IPS DF 6.9 (cell line): ENCODE measurements at regions not wholly inside any gene's neighbourhood (a gene's known extent, or its start where the extent isn't known, plus 50 kb on each side); places are given as distances from the start of the nearest gene placed in this dataset.
"Not testable (repeated sequence)": the region's sequence is repeated elsewhere in the genome, so short reads cannot be mapped to it uniquely, and the experiment has no call there.

Source experiments
- DNase-seq: peaks from one replicate; pipeline ENCODE4 v3.0.0-alpha.2; 2013; ENCODE audit warnings: low read depth, low spot score
- H3K27ac ChIP-seq: one replicate; pipeline ENCODE4 v1.5.1; 2013; ENCODE audit warnings: low read length, control low read depth
- H3K27me3 ChIP-seq: 2 replicates; pipeline ENCODE4 v1.6.1; 2013; ENCODE audit warnings: mild to moderate bottlenecking, low read length; ENCODE audit not compliant: control insufficient read depth, insufficient read depth
- H3K36me3 ChIP-seq: 2 replicates; pipeline ENCODE4 v1.6.1; 2013; ENCODE audit warnings: low read length; ENCODE audit not compliant: control insufficient read depth, insufficient read depth
- H3K4me1 ChIP-seq: 2 replicates; pipeline ENCODE4 v1.6.1; 2013; ENCODE audit warnings: low read length; ENCODE audit not compliant: control insufficient read depth, insufficient read depth
- H3K4me3 ChIP-seq: 2 replicates; pipeline ENCODE4 v1.5.1; 2013; ENCODE audit warnings: mild to moderate bottlenecking, low read length
- H3K9me3 ChIP-seq: 2 replicates; pipeline ENCODE4 v1.6.1; 2013; ENCODE audit warnings: low read length, inconsistent platforms; ENCODE audit not compliant: control insufficient read depth, insufficient read depth
- WGBS: extraction: QIAGEN DNeasy Blood & Tissue Kit; methylation state at CpG from one replicate; pipeline ENCODE4 v1.1.7; 2013; ENCODE audit warnings: mixed read lengths, missing lambda C conversion rate; ENCODE audit not compliant: insufficient read length, insufficient coverage; 5-methylcytosine and 5-hydroxymethylcytosine counted together

DNA sequence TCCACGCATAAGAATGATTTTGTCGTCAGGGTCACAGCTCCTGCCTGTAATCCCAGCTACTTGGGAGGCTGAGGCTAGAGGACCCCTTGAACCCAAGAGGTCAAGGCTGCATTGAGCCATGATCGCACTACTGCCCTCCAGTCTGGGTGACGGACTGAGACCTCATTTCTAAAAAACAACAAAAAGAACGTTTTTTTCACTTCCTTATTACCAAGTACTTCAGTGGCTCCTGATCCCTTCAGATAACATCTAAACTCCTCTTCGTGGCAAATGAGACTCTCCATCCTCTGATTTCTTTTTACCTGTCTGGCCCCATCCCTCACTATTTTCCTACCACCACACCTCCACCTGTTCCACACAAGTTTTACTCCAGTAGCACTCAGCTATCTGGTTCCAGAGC lies 105.4 kb upstream of the TLK1 start:
- no CpG with 5 or more reads among the region's 6 CpGs for WGBS
- Histone ChIP-seq H3K9me3 (no peaks in the 10 kb centered on the region), H3K36me3 (no peaks in the 10 kb centered on the region), H3K27me3 (no peaks in the 10 kb centered on the region), H3K4me1 (no peaks in the 10 kb centered on the region), H3K27ac (no peak overlapping the region), H3K4me3 (no peak overlapping the region)
- no peak for DNase-seq

GRCh38 chr2:171261529-171261928 lies 100.8 kb upstream of the TLK1 start:
- H3K27ac ChIP-seq: not testable (repeated sequence)
- WGBS: no CpG with 5 or more reads among the region's 2 CpGs

GRCh38 chr2:171260471-171261424 lies 100.1 kb upstream of the TLK1 start:
- H3K4me3 ChIP-seq: no peak overlapping the region
- peak overlapping the region; percentile 68 for H3K27ac ChIP-seq
- WGBS: no CpG with 5 or more reads among the region's 6 CpGs
- H3K36me3 ChIP-seq: no peaks in the 10 kb centered on the region
- H3K27me3 ChIP-seq: no peaks in the 10 kb centered on the region
- no peaks in the 10 kb centered on the region for H3K4me1 ChIP-seq
- DNase-seq: peak; percentile 35
- no peaks in the 10 kb centered on the region for H3K9me3 ChIP-seq

More at GRCh38 chr2:171261529-171261928, 100.8 kb upstream of the TLK1 start:
- H3K4me1 ChIP-seq, DNase-seq, H3K27me3 ChIP-seq, H3K36me3 ChIP-seq, H3K9me3 ChIP-seq, H3K4me3 ChIP-seq: not testable (repeated sequence)

DNA sequence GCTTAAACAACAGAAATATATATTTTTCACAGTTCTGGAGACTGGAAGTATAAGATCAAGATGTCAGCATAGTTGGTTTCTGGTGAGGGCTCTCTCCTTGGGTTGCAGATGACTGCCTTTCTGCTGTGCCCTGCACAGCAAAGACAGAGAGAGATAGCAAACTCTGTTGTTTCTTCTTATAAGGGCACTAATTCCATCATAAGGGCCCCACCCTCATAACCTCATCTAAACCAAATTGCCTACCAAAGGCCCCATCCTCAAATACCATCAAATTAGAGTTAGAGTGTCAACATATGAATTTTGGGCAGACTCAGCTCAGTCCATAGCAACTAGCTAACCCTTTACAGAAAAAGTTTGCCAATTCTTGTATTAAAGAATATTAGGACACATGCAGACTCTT lies 94.0 kb upstream of the TLK1 start:
- Histone ChIP-seq H3K27me3 (no peaks in the 10 kb centered on the region), H3K36me3 (no peaks in the 10 kb centered on the region), H3K9me3 (no peaks in the 10 kb centered on the region), H3K27ac (no peak overlapping the region), H3K4me3 (no peak overlapping the region), H3K4me1 (no peaks in the 10 kb centered on the region)
- DNase-seq: no peak

DNA sequence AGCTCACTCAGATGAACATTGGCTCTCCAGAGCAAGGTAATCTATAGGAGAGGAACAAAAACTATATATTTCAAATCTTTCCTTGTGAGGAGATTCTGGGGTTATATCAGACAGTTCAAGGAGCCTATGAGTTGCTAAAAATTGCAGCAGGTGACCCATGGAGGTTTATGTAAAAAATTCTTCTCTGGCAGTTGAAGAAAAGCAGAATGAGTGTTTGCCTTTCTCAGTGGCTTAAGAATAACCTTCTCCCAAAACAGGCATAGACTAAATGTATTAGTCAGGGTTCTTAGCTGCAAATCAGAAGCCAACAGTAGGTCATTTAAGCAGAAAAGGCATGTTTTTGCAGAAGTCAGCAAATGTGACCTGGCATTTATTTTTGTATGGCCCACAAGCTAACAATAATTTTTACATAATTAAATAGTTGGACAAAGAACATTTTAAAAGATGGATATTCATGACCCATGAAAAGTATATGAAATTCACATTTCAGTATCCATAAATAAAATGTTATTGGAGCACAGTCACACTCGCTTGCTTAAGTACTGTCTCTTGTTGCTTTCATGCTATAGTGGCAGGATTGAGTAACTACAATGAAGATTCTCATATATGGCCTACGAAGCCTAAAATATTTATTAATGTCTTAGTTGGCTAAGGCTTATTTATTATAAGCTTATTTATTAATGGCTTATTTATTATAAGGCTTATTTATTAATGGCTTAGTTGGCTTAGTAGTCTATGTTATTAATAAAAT lies 93.4 kb upstream of the TLK1 start:
- no peaks in the 10 kb centered on the region for H3K9me3 ChIP-seq
- H3K4me3 ChIP-seq: no peak overlapping the region
- no peaks in the 10 kb centered on the region for H3K4me1 ChIP-seq
- WGBS: no CpG with 5 or more reads among the region's 2 CpGs
- no peaks in the 10 kb centered on the region for H3K27me3 ChIP-seq
- no peak overlapping the region for H3K27ac ChIP-seq
- DNase-seq: no peak
- H3K36me3 ChIP-seq: no peaks in the 10 kb centered on the region

GRCh38 chr2:171253279-171253678 lies 92.6 kb upstream of the TLK1 start:
- H3K9me3 ChIP-seq: no peaks in the 10 kb centered on the region
- DNase-seq: no peak
- no peaks in the 10 kb centered on the region for H3K36me3 ChIP-seq
- H3K27me3 ChIP-seq: no peaks in the 10 kb centered on the region
- no peak overlapping the region for H3K4me3 ChIP-seq
- no CpG with 5 or more reads among the region's 1 CpG for WGBS
- H3K4me1 ChIP-seq: no peaks in the 10 kb centered on the region
- H3K27ac ChIP-seq: no peak overlapping the region

- H3K27me3 ChIP-seq: no peaks in the 10 kb centered on the region
- peaks cover 5% of the 10 kb centered on the region for H3K9me3 ChIP-seq
- H3K27ac ChIP-seq: no peak overlapping the region
- no peaks in the 10 kb centered on the region for H3K36me3 ChIP-seq
- no peaks in the 10 kb centered on the region for H3K4me1 ChIP-seq
- no CpG with 5 or more reads among the region's 1 CpG for WGBS
- DNase-seq: no peak
- no peak overlapping the region for H3K4me3 ChIP-seq
Measured at GRCh38 chr2:171249689-171250088, 89.0 kb upstream of the TLK1 start.

- no CpG with 5 or more reads among the region's 8 CpGs for WGBS
- Histone ChIP-seq H3K36me3 (no peaks in the 10 kb centered on the region), H3K9me3 (peaks cover 5% of the 10 kb centered on the region), H3K4me1 (no peaks in the 10 kb centered on the region), H3K27me3 (no peaks in the 10 kb centered on the region), H3K4me3 (no peak overlapping the region), H3K27ac (no peak overlapping the region)
- DNase-seq: no peak
Measured at GRCh38 chr2:171247741-171248662, 87.3 kb upstream of the TLK1 start.

- WGBS: no CpG with 5 or more reads among the region's 2 CpGs
- H3K4me1 ChIP-seq: no peaks in the 10 kb centered on the region
- no peak for DNase-seq
- no peak overlapping the region for H3K27ac ChIP-seq
- peaks cover 5% of the 10 kb centered on the region for H3K9me3 ChIP-seq
- no peak overlapping the region for H3K4me3 ChIP-seq
- no peaks in the 10 kb centered on the region for H3K36me3 ChIP-seq
- H3K27me3 ChIP-seq: no peaks in the 10 kb centered on the region
Measured at GRCh38 chr2:171244970-171245782, 84.5 kb upstream of the TLK1 start.
